ENCODE measurements at regions not wholly inside any gene's neighbourhood (a gene's known extent, or its start where the extent isn't known, plus 50 kb on each side); places are given as distances from the start of the nearest gene placed in this dataset.

GRCh38 chr4:1571165-1572009 is 112.7 kb downstream of the FAM53A start:
- no peak for TF ChIP-seq CTCF (IDR thresholded peaks at IDR 0.05)
- no peak for TF ChIP-seq POLR2A (IDR thresholded peaks at IDR 0.05)

Data from Peyer's patch (tissue), 4 donors.